H1 (cell line): ENCODE measurements at regions not wholly inside any gene's neighbourhood (a gene's known extent, or its start where the extent isn't known, plus 50 kb on each side); places are given as distances from the start of the nearest gene placed in this dataset.

ENCODE experiments used
- CTCF ChIA-PET: fragments of 300-600 bp; sonication (Branson Sonifier 250); formaldehyde crosslinking; loops from one replicate; lab custom pipeline; 2021; ENCODE audit not compliant: partially characterized antibody; lab: Charles Lee
- POLR2A ChIA-PET: fragments of 300-600 bp; sonication (Branson Sonifier 250); formaldehyde crosslinking; loops from one replicate; lab custom pipeline; 2021; ENCODE audit warnings: inconsistent platforms; ENCODE audit not compliant: partially characterized antibody; lab: Charles Lee
- DNase-seq, 2 experiments: peaks; one replicate each; pipeline versions ENCODE4 v3.0.0 to v3.0.0-alpha.2; 2010 to 2022; ENCODE audit warnings: low spot score in 2 of 2, low read depth in 1 of 2, mixed read lengths in 1 of 2
- FAIRE-seq: peaks from 2 replicates; lab custom pipeline; 2011; peaks lifted over from hg19 to GRCh38; lab: Jason Lieb, UNC
- H2AFZ ChIP-seq: 2 replicates; pipeline ENCODE4 v1.8.1; 2012; ENCODE audit warnings: low read length, inconsistent platforms
- H2AK5ac ChIP-seq: 2 replicates; pipeline ENCODE4 v1.6.1; 2013; ENCODE audit warnings: low read depth, low read length
- H2BK120ac ChIP-seq: replicated peaks from 2 replicates; pipeline ENCODE3; 2013; ENCODE audit warnings: low read depth, low read length, inconsistent platforms
- H2BK12ac ChIP-seq: 2 replicates; pipeline ENCODE4 v1.6.1; 2013; ENCODE audit warnings: low read depth, low read length
- H2BK15ac ChIP-seq: 2 replicates; pipeline ENCODE4 v1.6.1; 2013; ENCODE audit warnings: low read length
- H2BK20ac ChIP-seq: 2 replicates; pipeline ENCODE4 v1.6.1; 2013; ENCODE audit warnings: low read length
- H2BK5ac ChIP-seq: 2 replicates; pipeline ENCODE4 v1.6.1; 2013; ENCODE audit warnings: low read depth, low read length
- H3K14ac ChIP-seq: 2 replicates; pipeline ENCODE4 v1.6.1; 2013; ENCODE audit warnings: inconsistent platforms; ENCODE audit not compliant: insufficient read length
- H3K18ac ChIP-seq: 2 replicates; pipeline ENCODE4 v1.6.1; 2013; ENCODE audit warnings: low read length; ENCODE audit errors: extremely low read depth
- H3K23ac ChIP-seq: 2 replicates; pipeline ENCODE4 v1.6.1; 2013; ENCODE audit warnings: inconsistent platforms; ENCODE audit not compliant: insufficient read length
- H3K23me2 ChIP-seq: 2 replicates; pipeline ENCODE4 v1.6.1; 2013; ENCODE audit warnings: low read depth, low read length
- H3K27ac ChIP-seq: 2 replicates; pipeline ENCODE4 v1.6.1; 2011; ENCODE audit warnings: low read depth, low read length, inconsistent platforms
- H3K27me3 ChIP-seq, 4 experiments: replicated peaks in 1 of 4; 1 replicate in 1 of 4; 2 replicates in 3 of 4; pipeline versions ENCODE4 v1.6.1 to v1.8.1; 2011 to 2013; ENCODE audit warnings: low read length in 3 of 4, mild to moderate bottlenecking in 3 of 4, inconsistent platforms in 2 of 4, mixed read lengths in 2 of 4, moderate library complexity in 1 of 4; ENCODE audit not compliant: control insufficient read depth in 3 of 4, insufficient read depth in 3 of 4; ENCODE audit errors: extremely low read depth in 1 of 4
- H3K36me3 ChIP-seq, 4 experiments: 2 replicates each; pipeline versions ENCODE4 v1.6.1 to v1.8.1; 2011 to 2013; ENCODE audit warnings: mild to moderate bottlenecking in 4 of 4, low read length in 3 of 4, moderate library complexity in 2 of 4, control low read depth in 1 of 4, inconsistent platforms in 1 of 4; ENCODE audit not compliant: insufficient read depth in 4 of 4, control insufficient read depth in 2 of 4
- H3K4ac ChIP-seq: replicated peaks from 2 replicates; pipeline ENCODE3; 2013; ENCODE audit warnings: low read length, low read depth, mixed read lengths, inconsistent platforms; ENCODE audit not compliant: insufficient read length
- H3K4me1 ChIP-seq, 4 experiments: replicated peaks in 1 of 4; 1 replicate in 1 of 4; 2 replicates in 3 of 4; pipeline versions ENCODE4 v1.6.1 to v1.8.1; 2011 to 2013; ENCODE audit warnings: low read length in 3 of 4, inconsistent platforms in 2 of 4, mixed read lengths in 1 of 4; ENCODE audit not compliant: insufficient read depth in 4 of 4, control insufficient read depth in 3 of 4
- H3K4me2 ChIP-seq, 2 experiments: 2 replicates each; pipeline versions ENCODE4 v1.6.1 to v1.8.1; 2011 to 2013; ENCODE audit warnings: low read depth in 2 of 2, low read length in 2 of 2, control low read depth in 1 of 2, inconsistent platforms in 1 of 2, mild to moderate bottlenecking in 1 of 2; ENCODE audit not compliant: insufficient read depth in 1 of 2
- H3K4me3 ChIP-seq, 4 experiments: fragments of 200-600, 300-600 bp in 1 of 4; sonication (generic), shearing (Covaris generic), sonication (Bioruptor Twin) in 1 of 4; 2 replicates each; pipeline versions ENCODE4 v1.5.1 to v1.8.1; 2011 to 2016; ENCODE audit warnings: low read length in 4 of 4, low read depth in 3 of 4, control low read depth in 2 of 4, inconsistent platforms in 2 of 4, mild to moderate bottlenecking in 2 of 4, mixed read lengths in 1 of 4, moderate library complexity in 1 of 4; ENCODE audit not compliant: insufficient read depth in 2 of 4; ENCODE audit errors: extremely low read depth in 1 of 4
- H3K56ac ChIP-seq: replicated peaks from 2 replicates; pipeline ENCODE3; 2013; ENCODE audit warnings: low read depth, mild to moderate bottlenecking, mixed read lengths, low read length, inconsistent platforms; ENCODE audit not compliant: insufficient read length
- H3K79me1 ChIP-seq: 2 replicates; pipeline ENCODE4 v1.6.1; 2013; ENCODE audit warnings: low read depth, low read length, control low read depth
- H3K79me2 ChIP-seq, 2 experiments: 2 replicates each; pipeline versions ENCODE4 v1.6.1 to v1.8.1; 2012 to 2013; ENCODE audit warnings: low read length in 2 of 2, mild to moderate bottlenecking in 2 of 2, inconsistent platforms in 1 of 2; ENCODE audit not compliant: insufficient read depth in 2 of 2, control insufficient read depth in 1 of 2
- H3K9ac ChIP-seq, 4 experiments: replicated peaks in 1 of 4; 1 replicate in 1 of 4; 2 replicates in 3 of 4; pipeline versions ENCODE4 v1.6.1 to v1.8.1; 2011 to 2013; ENCODE audit warnings: low read depth in 3 of 4, low read length in 3 of 4, control low read depth in 2 of 4, mild to moderate bottlenecking in 2 of 4, moderate library complexity in 2 of 4, inconsistent platforms in 1 of 4; ENCODE audit errors: extremely low read depth in 1 of 4
- H3K9me3 ChIP-seq, 2 experiments: 2 replicates each; pipeline versions ENCODE4 v1.6.1 to v1.8.1; 2012 to 2013; ENCODE audit warnings: mild to moderate bottlenecking in 2 of 2, moderate library complexity in 2 of 2, control low read depth in 1 of 2, inconsistent platforms in 1 of 2, low read depth in 1 of 2, low read length in 1 of 2, mixed read lengths in 1 of 2; ENCODE audit not compliant: insufficient read depth in 2 of 2
- H4K20me1 ChIP-seq, 2 experiments: replicated peaks in 1 of 2; 2 replicates each; pipeline versions ENCODE3 to v1.8.1; 2011 to 2013; ENCODE audit warnings: inconsistent platforms in 2 of 2, low read length in 2 of 2, mild to moderate bottlenecking in 1 of 2; ENCODE audit not compliant: insufficient read depth in 2 of 2, control insufficient read depth in 1 of 2
- H4K5ac ChIP-seq: 2 replicates; pipeline ENCODE4 v1.6.1; 2013; ENCODE audit warnings: low read length, low read depth, mixed read lengths, inconsistent platforms; ENCODE audit not compliant: insufficient read length
- H4K8ac ChIP-seq: 2 replicates; pipeline ENCODE4 v1.8.0; 2013; ENCODE audit warnings: mild to moderate bottlenecking, moderate library complexity, low read length, inconsistent platforms; ENCODE audit not compliant: insufficient read depth; ENCODE audit errors: extremely low read depth
- H4K91ac ChIP-seq: replicated peaks from 2 replicates; pipeline ENCODE3; 2013; ENCODE audit warnings: low read length, mixed read lengths, inconsistent platforms; ENCODE audit not compliant: insufficient read length
- CEBPB ChIP-seq: IDR thresholded peaks from 2 replicates; pipeline ENCODE4 v1.6.1; 2012; ENCODE audit warnings: low read depth, low read length
- EP300 ChIP-seq, 2 experiments: IDR thresholded peaks; 1 replicate in 1 of 2; 2 replicates in 1 of 2; pipeline ENCODE4 v1.6.1; 2011 to 2012; ENCODE audit warnings: low read depth in 2 of 2, low read length in 2 of 2, mild to moderate bottlenecking in 2 of 2, borderline replicate concordance in 1 of 2, inconsistent platforms in 1 of 2, moderate library complexity in 1 of 2
- EZH2 ChIP-seq: fragments of 200-600 bp; sonication (generic); IDR thresholded peaks from 2 replicates; pipeline ENCODE4 v1.7.1; 2012; ENCODE audit warnings: low read depth, mild to moderate bottlenecking, moderate library complexity, low read length, inconsistent platforms; ENCODE audit not compliant: severe bottlenecking
- KDM5A ChIP-seq: fragments of 200-600 bp; IDR thresholded peaks from 2 replicates; pipeline ENCODE4 v1.7.1; 2012; ENCODE audit warnings: mild to moderate bottlenecking, low read length, inconsistent platforms, mixed read lengths
- POLR2AphosphoS5 ChIP-seq: IDR thresholded peaks from 2 replicates; pipeline ENCODE4 v1.6.1; 2011; ENCODE audit warnings: low read depth, low read length
- SP1 ChIP-seq: IDR thresholded peaks from 2 replicates; pipeline ENCODE4 v1.6.1; 2011; ENCODE audit warnings: low read depth, low read length
- TCF12 ChIP-seq: IDR thresholded peaks from 2 replicates; pipeline ENCODE4 v1.6.1; 2011; ENCODE audit warnings: low read depth, mild to moderate bottlenecking, low read length
- TEAD4 ChIP-seq: IDR thresholded peaks from 2 replicates; pipeline ENCODE4 v1.6.1; 2012; ENCODE audit warnings: low read depth, low read length, inconsistent platforms, mixed read lengths
- WGBS, 2 experiments: shearing (Covaris generic) in 1 of 2; methylation state at CpG; one replicate each; pipeline versions ENCODE4 v1.1.6 to v1.1.7; 2013 to 2015; ENCODE audit warnings: low lambda C conversion rate in 2 of 2, mixed read lengths in 2 of 2, inconsistent platforms in 1 of 2, low coverage in 1 of 2, missing lambda C conversion rate in 1 of 2; ENCODE audit not compliant: insufficient replicate concordance in 2 of 2, insufficient coverage in 1 of 2, insufficient read length in 1 of 2; ENCODE audit errors: extremely low coverage in 1 of 2, missing lambda C conversion rate in 1 of 2; 5-methylcytosine and 5-hydroxymethylcytosine counted together
- TF ChIP-seq, protein P1 (sequence below), 3 experiments: IDR thresholded peaks; 1 replicate in 2 of 3; 2 replicates in 1 of 3; pipeline versions ENCODE4 v1.5.1 to v1.6.1; 2011; ENCODE audit warnings: low read length in 3 of 3, mild to moderate bottlenecking in 3 of 3, inconsistent platforms in 2 of 3, low read depth in 1 of 3, moderate library complexity in 1 of 3; ENCODE audit not compliant: insufficient read depth in 1 of 3; ENCODE audit errors: control extremely low read depth in 1 of 3
- TF ChIP-seq, protein P2 (sequence below): IDR thresholded peaks from 2 replicates; pipeline ENCODE4 v1.6.1; 2011; ENCODE audit warnings: low read depth, mild to moderate bottlenecking, low read length; ENCODE audit not compliant: insufficient read depth

DNA sequence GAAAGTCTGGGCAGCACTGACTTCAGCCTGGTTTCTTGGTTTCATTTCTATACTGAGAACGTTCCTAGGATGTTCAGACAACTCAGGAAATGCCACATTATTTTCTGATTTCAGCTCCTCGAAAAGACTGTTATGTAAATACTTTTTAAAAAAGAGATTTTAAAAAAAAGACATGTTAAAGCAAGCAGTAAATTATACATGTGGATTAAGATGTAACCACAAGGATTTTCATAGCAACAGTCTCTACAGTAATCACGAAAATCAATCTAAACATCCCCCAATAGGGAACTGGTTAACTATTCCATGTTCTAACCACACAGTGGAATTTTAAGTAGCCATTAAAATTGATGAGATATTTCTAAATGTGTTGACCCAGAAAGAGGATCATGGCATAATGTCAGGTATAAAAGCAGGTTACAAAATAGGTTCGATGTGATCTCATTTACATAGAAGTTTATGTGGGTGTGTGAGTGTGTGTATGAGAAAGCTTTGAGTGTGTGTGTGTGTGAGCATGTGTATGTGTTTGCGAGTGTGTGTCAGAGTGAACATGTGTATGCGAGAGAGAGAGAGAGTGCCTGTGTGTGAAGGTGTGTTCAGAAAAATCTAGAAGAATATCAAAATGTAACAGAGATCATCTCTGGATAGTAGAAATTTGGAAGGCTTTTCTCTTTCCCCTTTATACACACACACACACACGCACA is 63.0 kb upstream of the ERCC4 start:
- Histone ChIP-seq H4K20me1 (peaks cover 0 to 2% of the 10 kb centered on the region in 2 experiments), H3K27ac (no peak overlapping the region), H4K8ac (no peak overlapping the region), H3K4me2 (no peak overlapping the region), H2AK5ac (no peak overlapping the region), H2BK20ac (no peak overlapping the region), H3K56ac (no peak overlapping the region), H3K79me2 (no peaks in the 10 kb centered on the region), H2BK5ac (no peak overlapping the region), H4K5ac (no peak overlapping the region), H3K36me3 (no peaks in the 10 kb centered on the region), H3K23me2 (no peaks in the 10 kb centered on the region), H2BK15ac (no peak overlapping the region), H3K79me1 (no peaks in the 10 kb centered on the region), H3K4ac (no peak overlapping the region), H3K18ac (no peak overlapping the region), H2AFZ (no peak overlapping the region), H2BK12ac (no peak overlapping the region), H3K9me3 (no peaks in the 10 kb centered on the region), H3K4me1 (no peaks in the 10 kb centered on the region), H4K91ac (no peak overlapping the region), H3K27me3 (no peaks in the 10 kb centered on the region), H3K4me3 (no peak overlapping the region), H2BK120ac (no peak overlapping the region), H3K9ac (no peak overlapping the region), H3K23ac (no peak overlapping the region), H3K14ac (no peak overlapping the region)
- 88% methylated on average over 6 of the region's 7 CpGs; no CpG with 5 or more reads in 1 of the 2 experiments for WGBS, 2 experiments
- FAIRE-seq (no peak), DNase-seq (no peak)
- POLR2A ChIA-PET, result no interaction called here
- CTCF ChIA-PET, result interaction anchor here (1.2 kb wide), 1 partner anchor 9 kb away, joined by 4 read pairs; no protein-coding TSS in a partner anchor
- TF ChIP-seq, protein P1, sequence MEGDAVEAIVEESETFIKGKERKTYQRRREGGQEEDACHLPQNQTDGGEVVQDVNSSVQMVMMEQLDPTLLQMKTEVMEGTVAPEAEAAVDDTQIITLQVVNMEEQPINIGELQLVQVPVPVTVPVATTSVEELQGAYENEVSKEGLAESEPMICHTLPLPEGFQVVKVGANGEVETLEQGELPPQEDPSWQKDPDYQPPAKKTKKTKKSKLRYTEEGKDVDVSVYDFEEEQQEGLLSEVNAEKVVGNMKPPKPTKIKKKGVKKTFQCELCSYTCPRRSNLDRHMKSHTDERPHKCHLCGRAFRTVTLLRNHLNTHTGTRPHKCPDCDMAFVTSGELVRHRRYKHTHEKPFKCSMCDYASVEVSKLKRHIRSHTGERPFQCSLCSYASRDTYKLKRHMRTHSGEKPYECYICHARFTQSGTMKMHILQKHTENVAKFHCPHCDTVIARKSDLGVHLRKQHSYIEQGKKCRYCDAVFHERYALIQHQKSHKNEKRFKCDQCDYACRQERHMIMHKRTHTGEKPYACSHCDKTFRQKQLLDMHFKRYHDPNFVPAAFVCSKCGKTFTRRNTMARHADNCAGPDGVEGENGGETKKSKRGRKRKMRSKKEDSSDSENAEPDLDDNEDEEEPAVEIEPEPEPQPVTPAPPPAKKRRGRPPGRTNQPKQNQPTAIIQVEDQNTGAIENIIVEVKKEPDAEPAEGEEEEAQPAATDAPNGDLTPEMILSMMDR (IDR thresholded peaks at IDR 0.05; ENCODE audit: control extremely low read depth in 1 of 3, insufficient read depth in 1 of 3, low read depth in 1 of 3, low read length in 3 of 3), result no peak
- no peak for TF ChIP-seq EZH2
- TF ChIP-seq KDM5A, result no peak
- no peak for TF ChIP-seq TCF12
- TF ChIP-seq, protein P2, sequence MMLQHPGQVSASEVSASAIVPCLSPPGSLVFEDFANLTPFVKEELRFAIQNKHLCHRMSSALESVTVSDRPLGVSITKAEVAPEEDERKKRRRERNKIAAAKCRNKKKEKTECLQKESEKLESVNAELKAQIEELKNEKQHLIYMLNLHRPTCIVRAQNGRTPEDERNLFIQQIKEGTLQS, result no peak
- no peak for TF ChIP-seq TEAD4
- no peak for TF ChIP-seq POLR2AphosphoS5
- no peak for TF ChIP-seq SP1
- no peak for TF ChIP-seq CEBPB
- TF ChIP-seq EP300 (IDR thresholded peaks at IDR 0.05; ENCODE audit: borderline replicate concordance in 1 of 2, low read depth in 2 of 2, low read length in 2 of 2), result no peak
